ENCODE measurements at regions not wholly inside any gene's neighbourhood (a gene's known extent, or its start where the extent isn't known, plus 50 kb on each side); places are given as distances from the start of the nearest gene placed in this dataset.
A peak's percentile ranks its signal among the peaks of the same experiment; 100 is the strongest.
"Not testable (repeated sequence)": the region's sequence is repeated elsewhere in the genome, so short reads cannot be mapped to it uniquely, and the experiment has no call there.

DNA sequence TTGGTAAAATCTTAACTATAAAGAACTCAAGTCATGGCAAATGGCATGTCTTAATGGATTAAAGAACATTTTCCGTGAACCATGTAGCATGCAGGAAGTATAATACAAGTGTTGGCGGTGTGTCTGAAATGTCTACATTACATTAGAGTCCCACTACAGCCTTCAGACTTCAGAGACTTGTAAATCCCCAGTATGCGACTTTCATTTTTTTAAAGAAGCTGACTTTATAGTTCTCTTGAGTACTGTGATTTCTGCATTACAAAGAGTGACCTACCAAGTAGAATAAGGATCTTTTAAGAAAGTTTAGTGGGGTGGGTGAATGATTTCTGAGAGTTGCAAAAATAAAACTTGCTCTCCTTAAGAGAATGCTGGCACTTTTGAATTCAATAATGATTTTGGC lies 140.7 kb upstream of the FN1 start:
- DNase-seq = no peak

DNA sequence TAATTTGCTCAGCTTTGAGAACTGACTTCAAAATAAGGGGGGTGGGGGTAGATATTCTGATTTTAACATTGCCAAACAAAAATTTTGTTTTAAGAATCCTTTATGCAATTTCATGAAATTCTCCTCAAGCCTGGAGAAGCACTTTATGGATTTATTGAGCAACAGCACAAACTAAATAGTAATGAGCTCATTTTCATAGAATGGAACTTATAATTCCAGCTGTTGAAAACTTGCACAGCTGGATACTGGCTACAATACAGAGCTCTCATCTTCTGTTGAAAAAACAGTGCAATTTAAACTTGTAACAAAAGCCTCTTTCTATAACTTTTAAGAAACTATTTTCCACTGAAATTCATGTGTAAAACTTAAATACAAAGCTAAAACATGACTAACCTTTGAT lies 137.6 kb upstream of the FN1 start:
- no peak for DNase-seq

DNA sequence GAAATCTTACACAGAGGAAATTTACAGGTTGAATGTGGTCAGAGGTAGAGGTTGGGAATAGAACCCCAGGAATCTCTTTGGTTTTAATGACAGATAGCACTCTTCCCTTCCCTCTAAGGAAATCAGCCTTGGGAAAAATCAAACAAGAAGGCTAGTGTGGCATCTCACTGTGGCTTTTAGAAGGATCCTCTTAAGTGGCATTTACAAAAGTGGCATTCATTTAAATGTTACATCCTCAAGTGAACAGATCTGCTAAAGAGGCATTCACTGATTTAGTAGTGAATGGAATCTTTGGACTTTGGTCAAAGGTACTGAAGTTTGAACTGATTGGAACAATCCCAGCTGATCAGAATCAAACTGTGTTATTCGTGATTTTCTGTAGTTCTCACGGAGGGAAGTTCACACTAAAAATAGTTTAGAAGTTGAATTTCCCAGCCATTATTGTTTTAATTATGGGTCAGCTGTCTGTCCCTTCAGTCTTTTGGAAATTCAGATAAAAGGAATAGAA lies 136.5 kb upstream of the FN1 start:
- no peak for DNase-seq

DNA sequence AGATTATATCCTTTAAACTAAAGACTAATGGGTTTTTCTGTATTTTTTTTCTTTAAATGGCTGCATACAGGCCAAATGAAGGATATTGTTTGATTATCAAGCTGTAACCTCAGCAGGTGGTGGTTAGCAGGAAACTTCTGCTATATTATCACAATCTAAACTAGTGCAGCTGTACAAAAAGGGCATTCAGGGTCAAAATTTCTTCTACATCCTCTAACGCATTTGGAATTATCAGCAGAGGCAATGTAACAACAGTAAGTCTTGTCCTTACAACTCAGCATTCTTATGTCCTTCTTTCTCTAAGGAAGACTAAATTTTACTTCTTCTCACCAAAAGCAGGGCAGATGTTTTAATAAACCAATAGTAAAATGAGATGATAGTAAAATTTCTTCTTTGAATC lies 135.8 kb upstream of the FN1 start:
- DNase-seq = no peak

DNA sequence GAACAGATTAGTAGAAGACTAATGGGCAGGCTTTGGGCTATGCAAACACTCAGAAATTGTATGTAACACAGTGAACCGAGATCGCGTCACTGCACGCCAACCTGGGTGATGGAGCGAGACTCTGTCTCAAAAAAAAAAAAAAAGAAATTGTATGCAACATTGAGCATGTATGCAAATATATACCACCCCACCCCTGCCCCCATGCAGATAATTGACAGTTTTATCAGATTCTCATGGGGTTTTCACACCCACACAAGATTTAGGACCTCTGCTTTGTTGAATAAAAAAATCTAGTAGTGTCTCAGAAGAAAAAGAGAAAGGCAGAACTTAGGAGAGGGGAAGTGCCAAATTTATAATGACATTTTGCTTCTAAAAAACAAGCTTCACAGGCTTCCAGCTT lies 131.6 kb upstream of the FN1 start:
- DNase-seq = no peak

DNA sequence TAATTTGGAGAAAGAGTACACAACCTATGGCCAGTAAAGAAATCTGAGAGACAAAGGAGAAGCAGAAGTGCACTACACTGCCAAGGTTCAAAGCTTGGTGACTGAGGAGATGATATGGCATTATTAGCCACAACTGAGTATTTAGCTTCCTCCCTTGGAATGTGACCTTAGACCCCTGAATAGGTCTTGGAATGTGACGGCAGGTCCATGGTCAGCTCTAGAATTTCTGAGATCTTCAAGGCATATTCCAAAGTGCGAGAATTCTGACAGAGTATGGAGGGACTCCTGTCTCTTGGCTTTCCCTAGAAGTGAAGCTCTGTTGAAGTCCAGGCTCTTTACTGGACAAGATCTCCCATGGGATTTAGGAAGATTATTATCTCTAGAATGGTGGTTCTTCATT lies 130.0 kb upstream of the FN1 start:
- DNase-seq = no peak

DNA sequence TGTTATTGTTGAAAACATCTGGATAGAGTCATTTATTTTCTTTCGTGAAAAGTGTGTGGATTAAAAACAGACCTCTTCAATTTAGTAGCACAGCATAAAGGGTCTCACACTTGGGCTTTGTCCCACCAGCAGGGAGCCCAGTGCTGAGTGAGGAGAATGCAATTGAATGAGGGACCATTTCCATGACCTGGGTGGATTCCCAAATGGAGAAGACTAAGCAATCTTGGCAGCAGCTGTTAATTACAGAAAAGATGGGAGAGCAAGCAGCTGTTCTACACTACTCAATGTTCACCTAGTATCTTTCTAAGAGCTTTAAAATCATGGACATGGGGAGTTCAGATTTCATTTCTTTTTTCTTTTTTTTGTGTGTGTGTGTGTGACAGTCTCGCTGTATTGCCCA lies 121.8 kb upstream of the FN1 start:
- no peak for DNase-seq

DNA sequence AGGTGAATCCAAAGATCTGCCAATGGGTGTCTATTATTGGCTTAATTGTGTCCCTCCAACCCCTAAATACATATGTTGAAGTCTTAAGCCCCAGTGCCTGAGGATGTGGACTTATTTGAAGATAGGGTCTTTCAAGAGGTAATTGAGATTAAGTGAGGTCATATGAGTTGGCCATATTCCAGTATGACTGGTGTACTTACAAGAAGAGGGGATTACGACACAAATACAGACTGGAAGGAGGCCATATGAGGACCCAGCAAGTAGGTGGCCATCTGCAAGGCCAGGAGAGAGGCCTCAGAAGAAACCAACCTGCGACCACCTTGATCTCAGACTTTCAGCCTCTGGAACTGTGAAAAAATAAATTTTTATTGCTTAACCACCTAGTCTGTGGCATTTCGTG lies 121.1 kb upstream of the FN1 start:
- DNase-seq = peak; percentile 2

DNA sequence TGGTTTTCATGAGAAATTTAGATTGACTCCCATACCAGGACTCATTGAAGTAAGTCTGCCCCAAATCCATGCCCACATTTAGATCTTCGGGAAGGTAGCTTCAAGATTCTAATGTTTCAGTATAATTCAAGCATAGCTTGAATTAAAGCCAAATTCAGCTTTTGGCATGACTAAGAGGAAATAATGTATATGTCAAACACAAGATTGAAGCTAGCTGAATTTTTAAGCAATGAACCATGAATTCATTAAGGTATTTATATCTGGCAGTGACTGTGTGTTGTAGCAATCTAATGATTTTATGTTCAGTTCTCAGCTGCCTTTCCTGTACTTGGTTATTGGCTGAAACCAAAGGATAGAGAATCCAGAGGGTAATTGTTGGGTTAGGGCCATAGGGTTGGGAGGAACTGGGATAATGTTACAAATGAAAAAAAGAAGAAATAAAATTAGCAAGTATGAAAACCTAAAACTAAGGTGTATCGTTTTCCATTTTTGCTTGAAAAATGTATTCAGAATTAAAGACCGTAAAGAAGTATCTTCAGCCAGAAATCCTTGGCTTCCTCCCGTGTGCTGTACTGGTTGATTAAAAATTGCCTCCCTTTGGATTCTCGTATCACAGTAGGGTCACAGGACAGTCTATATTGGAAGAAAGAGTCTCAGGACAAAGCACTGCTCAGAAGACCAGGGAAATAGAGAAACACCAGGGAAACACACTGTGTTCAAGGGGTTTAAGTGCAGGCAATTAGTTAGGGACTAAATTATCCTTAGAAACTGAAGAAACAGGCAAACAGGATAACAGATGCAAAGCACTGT lies 119.0 kb upstream of the FN1 start:
- DNase-seq = no peak

DNA sequence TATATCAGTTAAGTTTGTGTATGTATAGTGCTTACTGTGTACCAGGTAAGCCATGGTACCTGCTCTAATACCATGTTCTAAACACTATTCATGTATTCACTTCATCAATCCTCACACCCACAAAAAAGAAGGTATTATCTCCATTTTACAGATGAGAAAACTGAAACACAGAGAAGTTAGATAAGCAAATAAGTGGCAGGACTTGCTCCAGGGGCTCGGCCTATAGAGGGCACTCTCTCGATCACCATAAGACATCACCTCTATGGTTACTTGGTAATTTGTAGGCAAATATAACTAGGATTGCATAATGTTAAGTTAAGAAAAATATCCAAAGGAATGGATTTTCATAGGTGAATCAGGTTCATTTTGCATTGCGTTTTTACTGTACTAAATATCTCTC lies 118.1 kb upstream of the FN1 start:
- DNase-seq = peak; percentile 11

DNA sequence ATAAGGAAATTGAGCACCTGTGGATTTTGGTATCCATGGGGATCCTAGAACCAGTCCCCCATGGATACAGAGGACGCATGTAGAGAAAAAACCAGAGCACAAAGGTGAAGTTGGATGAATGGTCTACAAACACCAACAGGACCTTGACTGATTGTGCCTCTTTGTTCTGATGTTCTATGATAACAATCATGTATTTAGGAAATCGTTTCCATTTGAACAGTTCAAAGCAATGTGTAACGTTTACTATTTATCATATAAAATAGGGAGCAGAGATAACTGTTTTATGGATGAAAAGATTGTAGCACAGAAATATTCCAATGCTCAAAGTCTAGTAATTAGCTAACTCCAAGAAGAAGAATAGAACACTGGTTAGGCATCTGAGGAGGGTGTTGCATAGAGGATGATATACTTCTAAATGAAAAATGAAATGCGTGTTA lies 116.3 kb upstream of the FN1 start:
- DNase-seq = no peak

DNA sequence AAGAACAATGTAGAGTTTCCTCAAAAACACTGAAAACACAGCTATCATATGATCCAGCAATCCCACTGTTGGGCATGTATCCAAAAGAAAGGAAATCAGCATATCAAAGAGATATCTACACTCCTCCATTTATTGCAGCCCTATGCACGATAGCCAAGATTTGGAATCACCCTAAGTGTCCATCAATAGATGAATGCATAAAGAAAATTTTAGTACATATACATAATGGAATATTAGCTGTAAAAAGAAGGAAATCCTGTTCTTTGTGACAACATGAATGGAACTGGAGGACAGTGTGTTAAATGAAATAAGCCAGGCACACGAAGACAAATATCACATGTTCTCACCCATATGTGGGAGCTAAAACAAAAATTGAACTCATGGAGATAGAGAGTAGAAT lies 114.5 kb upstream of the FN1 start:
- DNase-seq = no peak

DNA sequence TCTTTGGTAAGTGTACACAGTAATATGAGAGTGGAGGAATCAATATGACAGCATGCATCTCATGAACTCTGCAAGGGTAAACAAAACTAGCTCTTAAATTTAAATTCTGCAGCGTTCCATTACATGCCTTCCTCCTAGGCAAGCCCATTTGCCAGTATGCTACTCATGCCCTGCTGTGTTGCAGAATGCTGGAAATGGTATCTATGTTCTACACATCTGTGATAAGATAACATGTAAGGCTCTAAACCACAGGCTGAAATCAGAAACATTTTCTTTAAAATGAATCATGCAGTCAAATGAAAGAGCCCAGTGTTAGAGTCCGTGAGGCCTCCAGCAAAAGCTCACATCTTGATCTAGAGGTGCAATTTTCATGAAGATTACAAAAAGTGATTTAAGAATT lies 112.8 kb upstream of the FN1 start:
- DNase-seq = no peak

DNA sequence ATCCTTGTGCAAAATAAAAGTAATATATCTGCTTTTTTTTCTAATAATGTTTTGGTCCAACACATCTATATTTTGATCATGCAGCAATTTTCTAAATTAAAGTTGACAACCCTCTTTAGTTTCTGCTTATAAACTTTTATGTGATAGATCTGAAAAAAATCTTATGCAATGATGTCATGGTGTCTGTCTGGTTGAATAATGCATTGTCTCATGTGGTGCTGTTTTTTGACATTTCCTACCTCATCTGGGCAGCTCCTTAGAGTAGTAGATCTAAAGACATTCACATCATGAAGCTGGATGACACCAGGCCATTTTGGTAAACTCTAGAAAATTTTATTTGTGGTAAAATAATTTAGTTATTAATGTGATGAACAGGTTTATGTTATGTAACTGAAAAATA lies 106.8 kb upstream of the FN1 start:
- no peak for DNase-seq

DNA sequence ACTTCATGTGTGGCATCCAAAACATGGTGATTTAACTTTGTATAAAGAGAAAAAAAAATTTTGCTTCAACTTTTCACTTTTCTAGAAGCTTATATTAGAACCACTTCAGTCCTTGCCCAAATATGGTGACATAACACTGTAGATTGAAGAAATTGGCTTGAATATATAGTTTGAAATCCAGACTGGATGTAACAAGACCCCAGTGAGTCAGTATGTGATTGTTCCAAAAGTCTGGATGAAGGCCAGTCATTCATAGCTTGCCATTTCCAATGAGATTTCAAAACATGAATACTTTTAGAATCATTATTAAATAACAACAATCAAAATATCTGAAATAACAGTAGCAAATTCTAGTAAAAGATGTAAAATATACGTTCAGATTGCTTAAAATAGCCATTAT lies 104.8 kb upstream of the FN1 start:
- no peak for DNase-seq

DNA sequence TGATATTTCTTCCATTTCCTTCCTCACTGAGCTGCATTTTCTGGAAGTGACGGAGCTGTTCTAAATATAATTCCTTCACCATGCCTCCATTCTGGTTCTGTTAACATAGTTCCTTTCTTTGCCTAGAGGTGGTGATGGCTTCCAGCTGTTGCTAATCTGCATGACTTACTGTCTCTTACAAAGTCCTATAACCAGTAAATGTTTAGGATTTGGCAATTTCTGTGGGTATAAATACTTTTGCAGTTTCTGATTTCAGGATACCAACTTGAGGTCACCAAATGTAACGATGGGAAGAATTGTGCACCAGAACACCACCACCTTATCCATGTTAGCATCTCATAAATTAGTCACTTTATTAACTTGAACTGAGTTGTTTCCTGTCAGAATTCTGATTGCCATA lies 101.7 kb upstream of the FN1 start:
- DNase-seq = no peak

DNA sequence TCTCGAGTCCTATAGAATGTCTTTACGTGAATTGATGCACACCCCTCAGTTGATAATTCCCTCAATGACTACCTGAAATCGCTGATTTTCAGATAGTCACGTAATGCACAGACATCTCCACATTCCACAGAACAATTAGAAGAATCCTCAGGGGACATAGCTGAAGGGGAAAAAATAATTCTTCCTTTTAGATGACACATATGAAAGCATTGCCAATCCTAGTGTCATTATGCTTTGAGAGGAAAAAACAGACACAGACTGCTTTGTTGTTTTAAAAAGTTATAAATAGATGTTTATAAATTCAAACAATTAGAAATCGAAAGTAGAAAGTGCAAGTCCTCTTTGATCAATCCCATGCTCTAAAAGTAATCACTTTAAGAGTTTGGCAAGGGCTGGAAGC lies 100.6 kb upstream of the FN1 start:
- no peak for DNase-seq

DNA sequence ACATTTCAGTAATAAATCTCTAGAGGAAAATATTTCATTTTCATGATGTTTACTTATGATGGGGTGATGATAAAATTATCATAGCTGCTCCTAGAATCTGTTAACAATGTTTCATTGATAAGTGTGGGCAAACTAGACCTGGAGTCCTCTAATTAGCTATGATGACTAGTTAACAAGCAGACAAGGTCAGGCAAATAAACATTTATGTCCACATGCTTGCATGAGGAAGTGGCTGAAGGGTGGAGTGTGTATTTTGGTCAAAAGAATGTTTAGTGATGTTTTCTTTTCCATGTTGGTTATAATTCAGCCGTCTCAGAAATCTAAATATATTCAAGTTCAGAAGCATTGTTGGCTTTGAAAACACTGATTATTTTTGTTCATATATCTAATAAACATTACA lies 99.9 kb upstream of the FN1 start:
- no peak for DNase-seq

DNA sequence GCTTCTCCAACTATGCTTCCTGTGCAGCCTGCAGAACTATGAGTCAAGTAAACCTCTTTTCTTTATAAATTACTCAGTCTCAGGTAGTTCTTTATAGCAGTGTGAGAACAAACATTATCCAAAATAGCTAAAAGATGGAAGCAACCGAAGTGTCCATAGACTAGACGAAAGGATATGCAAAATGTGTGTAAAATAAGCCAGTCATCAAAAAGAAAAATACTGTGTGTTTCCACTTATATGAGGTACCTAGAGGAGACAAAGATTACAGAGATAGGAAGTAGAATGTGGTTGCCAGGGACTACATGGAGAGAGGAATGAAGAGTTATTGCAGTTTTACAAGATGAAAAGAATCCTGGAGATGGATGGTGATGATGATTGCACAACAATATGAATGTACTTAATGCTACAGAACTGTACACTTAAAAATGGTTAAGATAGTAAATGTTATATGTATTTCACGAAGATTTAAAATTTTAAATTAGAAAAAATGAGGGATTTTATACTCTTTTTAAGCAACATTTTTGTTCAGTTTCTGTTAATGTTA lies 99.3 kb upstream of the FN1 start:
- DNase-seq = no peak

DNA sequence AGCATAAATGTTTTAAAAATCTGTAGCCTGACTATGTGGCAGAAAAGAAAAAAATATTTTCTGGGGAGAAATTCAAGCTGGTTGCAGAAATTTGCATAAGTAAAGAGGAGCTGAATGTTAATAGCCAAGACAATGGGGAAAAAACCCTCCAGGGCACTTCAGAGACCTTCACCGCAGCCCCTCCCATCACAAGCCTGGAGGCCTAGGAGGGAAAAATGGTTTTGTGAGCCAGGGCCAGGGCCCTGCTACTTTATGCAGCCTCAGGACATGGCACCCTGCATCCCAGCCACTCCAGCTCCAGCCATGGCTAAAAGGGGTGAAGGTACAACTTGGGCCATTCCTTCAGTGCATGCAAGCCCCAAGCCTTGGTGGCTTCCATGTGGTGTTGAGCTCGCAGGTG lies 97.8 kb upstream of the FN1 start:
- DNase-seq = not testable (repeated sequence)

DNA sequence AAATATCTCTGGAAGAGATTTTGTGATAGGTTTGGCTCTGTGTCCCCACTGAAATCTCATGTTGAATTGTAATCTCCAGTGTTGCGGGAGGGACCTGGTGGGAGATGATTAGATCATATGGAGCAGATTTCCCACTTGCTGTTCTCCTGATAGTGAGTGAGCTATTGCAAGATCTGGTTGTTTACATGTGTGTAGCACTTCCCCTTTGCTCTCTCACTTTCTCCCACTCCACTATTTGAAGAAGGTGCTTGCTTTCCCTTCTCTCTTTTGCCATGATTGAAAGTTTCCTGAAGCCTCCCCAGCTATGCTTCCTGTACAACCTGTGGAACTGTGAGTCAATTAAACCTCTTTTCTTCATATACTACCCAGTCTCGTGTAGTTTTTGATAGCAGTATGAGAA lies 97.0 kb upstream of the FN1 start:
- no peak for DNase-seq

DNA sequence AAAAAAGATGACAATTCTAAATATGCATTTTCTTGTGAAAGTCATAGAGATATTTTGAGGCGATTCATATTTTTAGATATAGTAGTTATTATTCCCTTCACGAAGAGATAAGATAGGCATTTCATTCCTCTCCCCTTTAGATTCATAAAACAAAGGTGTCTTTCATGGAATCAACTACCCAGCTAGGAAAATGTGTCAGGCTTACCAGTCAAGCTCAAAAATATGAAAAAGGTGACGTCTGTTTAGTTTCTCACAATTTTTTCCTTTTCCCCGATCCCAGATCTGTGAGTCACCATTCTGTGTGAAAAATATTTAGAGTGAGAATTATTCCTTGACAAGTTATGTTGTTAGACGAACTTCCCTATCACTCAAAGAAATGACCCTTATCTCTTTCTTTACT lies 95.4 kb upstream of the FN1 start:
- no peak for DNase-seq

DNA sequence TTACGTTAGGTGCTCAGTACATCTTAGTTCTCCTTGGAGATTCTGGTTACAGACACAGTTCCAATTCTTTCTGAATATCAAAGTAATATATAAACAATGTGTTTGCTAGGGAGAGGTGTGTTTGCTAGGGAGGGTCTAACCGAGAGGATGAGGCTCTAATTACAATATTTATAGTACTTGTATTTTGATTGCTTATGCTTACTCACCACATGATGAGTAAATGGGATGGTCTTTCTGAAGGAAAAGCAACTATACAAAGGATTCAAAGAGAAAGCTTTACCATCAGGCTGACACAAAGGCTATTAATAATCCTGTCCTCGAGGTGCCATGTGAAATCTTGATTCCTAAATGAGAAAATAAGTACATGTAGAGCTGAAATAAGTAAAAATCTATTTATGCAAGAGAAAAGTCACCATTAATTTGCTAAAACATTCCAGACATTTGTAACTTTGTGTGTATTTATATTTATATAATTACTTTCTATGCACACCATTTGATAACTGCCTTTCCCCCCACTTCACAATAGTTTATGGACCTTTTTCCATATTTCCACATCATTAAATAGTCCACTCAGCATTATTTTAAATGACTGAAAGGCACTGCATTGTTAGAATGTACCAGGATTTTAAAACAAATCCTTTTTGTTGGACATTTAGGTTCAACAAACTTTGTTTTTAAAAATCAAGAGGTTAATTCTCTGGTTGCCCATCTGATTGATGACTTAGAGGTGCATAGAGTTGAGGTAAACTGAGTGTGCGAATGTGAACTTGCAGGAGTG lies 94.5 kb upstream of the FN1 start:
- DNase-seq = no peak

DNA sequence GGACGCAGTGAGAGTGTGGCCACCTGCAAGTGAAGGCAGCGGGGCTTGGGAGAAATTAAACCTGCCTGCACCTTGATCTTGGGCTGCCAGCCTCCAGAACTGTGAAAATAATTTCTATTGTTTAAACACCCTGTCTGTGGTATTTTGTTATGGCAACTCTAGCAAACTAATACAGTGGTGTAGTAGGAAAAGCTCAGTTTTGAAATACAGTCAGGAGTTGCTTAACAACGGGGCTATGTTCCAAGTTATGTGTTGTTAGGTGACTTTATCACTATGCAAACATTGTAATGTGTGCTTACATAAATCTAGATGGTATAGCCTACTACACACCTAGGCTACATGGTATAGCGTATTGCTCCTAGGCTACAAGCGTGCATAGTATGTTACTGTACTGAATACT lies 93.4 kb upstream of the FN1 start:
- DNase-seq = peak; percentile 56

All from DMS53 (cell line).